Peyer's patch (tissue), 4 donors: ENCODE measurements at regions not wholly inside any gene's neighbourhood (a gene's known extent, or its start where the extent isn't known, plus 50 kb on each side); places are given as distances from the start of the nearest gene placed in this dataset.

Source experiments
- CTCF ChIP-seq, 6 experiments: fragments of 450-650 bp in 4 of 6; fragments of 200-600 bp in 2 of 6; sonication (generic) in 1 of 6; IDR thresholded peaks; one replicate each; pipeline ENCODE4 v1.5.1; 2017 to 2019; ENCODE audit warnings: antibody characterized with exemption in 6 of 6, mild to moderate bottlenecking in 3 of 6, moderate library complexity in 1 of 6
- POLR2A ChIP-seq, 2 donors: fragments of 450-650 bp; IDR thresholded peaks; one replicate each; pipeline ENCODE4 v1.5.1; 2017; ENCODE audit warnings: antibody characterized with exemption in 2 of 2, mild to moderate bottlenecking in 2 of 2, moderate library complexity in 2 of 2

GRCh38 chr5:37989884-37990283, 150.0 kb upstream of the GDNF start:
- TF ChIP-seq POLR2A (IDR thresholded peaks at IDR 0.05) (no peak), CTCF (IDR thresholded peaks at IDR 0.05) (no peak)
